ENCODE measurements at regions not wholly inside any gene's neighbourhood (a gene's known extent, or its start where the extent isn't known, plus 50 kb on each side); places are given as distances from the start of the nearest gene placed in this dataset.
"Not testable (repeated sequence)": the region's sequence is repeated elsewhere in the genome, so short reads cannot be mapped to it uniquely, and the experiment has no call there.

DNA sequence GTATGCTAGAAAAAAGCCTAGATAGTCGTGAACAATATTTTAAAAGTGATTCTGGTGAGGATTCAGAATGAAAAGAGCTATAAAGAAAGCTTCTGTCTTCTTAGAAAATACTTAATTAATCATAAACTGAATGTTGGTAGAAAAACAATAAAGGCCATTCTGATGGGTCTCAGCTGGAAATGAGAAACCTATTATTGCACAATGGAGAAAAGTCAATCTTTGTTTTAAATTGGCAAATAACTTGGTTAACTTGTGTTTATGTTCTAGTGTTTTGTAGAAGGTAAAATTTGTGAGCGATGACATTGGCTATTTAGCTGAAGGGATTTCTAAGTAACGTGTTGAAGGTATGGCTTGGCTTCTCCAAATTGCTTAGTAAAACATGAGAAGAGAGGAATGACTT is 74.1 kb upstream of the TMED7 start:
- no peak overlapping the region for H3K4me3 ChIP-seq (ENCODE audit: low read depth, low read length)
- in situ Hi-C loops (cut with HindIII; ENCODE audit: low sequenced_read_pairs), result no loop called here
- TF ChIP-seq, protein P1, sequence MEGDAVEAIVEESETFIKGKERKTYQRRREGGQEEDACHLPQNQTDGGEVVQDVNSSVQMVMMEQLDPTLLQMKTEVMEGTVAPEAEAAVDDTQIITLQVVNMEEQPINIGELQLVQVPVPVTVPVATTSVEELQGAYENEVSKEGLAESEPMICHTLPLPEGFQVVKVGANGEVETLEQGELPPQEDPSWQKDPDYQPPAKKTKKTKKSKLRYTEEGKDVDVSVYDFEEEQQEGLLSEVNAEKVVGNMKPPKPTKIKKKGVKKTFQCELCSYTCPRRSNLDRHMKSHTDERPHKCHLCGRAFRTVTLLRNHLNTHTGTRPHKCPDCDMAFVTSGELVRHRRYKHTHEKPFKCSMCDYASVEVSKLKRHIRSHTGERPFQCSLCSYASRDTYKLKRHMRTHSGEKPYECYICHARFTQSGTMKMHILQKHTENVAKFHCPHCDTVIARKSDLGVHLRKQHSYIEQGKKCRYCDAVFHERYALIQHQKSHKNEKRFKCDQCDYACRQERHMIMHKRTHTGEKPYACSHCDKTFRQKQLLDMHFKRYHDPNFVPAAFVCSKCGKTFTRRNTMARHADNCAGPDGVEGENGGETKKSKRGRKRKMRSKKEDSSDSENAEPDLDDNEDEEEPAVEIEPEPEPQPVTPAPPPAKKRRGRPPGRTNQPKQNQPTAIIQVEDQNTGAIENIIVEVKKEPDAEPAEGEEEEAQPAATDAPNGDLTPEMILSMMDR (IDR thresholded peaks at IDR 0.05; ENCODE audit: low read depth, low read length, missing control alignments), result no peak
- DNase-seq (ENCODE audit: low read depth), result no peak

- no peak overlapping the region for H3K4me3 ChIP-seq (ENCODE audit: low read depth, low read length)
- TF ChIP-seq, protein P1 (IDR thresholded peaks at IDR 0.05; ENCODE audit: low read depth, low read length, missing control alignments), result no peak
- in situ Hi-C loops (cut with HindIII; ENCODE audit: low sequenced_read_pairs), result no loop called here
- DNase-seq (ENCODE audit: low read depth), result no peak
Observed at GRCh38 chr5:115696141-115696650, 70.4 kb upstream of the TMED7 start.

GRCh38 chr5:115695310-115695880 is 69.6 kb upstream of the TMED7 start:
- TF ChIP-seq, protein P1 (IDR thresholded peaks at IDR 0.05; ENCODE audit: low read depth, low read length, missing control alignments), result no peak
- in situ Hi-C loops (cut with HindIII; ENCODE audit: low sequenced_read_pairs), result no loop called here
- DNase-seq (ENCODE audit: low read depth), result no peak
- H3K4me3 ChIP-seq (ENCODE audit: low read depth, low read length), result no peak overlapping the region

DNA sequence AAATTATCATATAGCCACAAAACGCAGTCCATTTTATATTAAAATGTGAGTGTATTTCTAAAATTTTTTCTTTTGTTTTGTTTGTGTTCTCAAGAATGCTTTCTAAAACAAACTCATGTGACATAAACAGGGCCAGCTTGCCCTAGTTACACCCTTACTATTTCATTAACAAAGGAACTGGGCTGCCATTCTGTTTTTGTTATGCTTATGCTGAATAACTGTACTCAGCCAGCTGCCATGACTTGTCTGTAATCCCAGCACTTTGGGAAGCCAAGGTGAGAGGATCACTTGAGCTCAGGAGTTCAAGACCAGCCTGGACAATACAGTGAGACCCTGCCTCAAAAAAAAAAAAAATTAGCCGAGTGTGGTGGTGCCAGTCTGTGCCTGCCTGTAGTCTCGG is 66.0 kb upstream of the TMED7 start:
- H3K4me3 ChIP-seq (ENCODE audit: low read depth, low read length); in situ Hi-C loops (cut with HindIII; ENCODE audit: low sequenced_read_pairs); DNase-seq (ENCODE audit: low read depth): not testable (repeated sequence)

- TF ChIP-seq, protein P1 (IDR thresholded peaks at IDR 0.05; ENCODE audit: low read depth, low read length, missing control alignments), result no peak
- in situ Hi-C loops (cut with HindIII; ENCODE audit: low sequenced_read_pairs), result no loop called here
- H3K4me3 ChIP-seq (ENCODE audit: low read depth, low read length), result no peak overlapping the region
- no peak for DNase-seq (ENCODE audit: low read depth)
Observed at GRCh38 chr5:115686738-115687074, 60.9 kb upstream of the TMED7 start.

DNA sequence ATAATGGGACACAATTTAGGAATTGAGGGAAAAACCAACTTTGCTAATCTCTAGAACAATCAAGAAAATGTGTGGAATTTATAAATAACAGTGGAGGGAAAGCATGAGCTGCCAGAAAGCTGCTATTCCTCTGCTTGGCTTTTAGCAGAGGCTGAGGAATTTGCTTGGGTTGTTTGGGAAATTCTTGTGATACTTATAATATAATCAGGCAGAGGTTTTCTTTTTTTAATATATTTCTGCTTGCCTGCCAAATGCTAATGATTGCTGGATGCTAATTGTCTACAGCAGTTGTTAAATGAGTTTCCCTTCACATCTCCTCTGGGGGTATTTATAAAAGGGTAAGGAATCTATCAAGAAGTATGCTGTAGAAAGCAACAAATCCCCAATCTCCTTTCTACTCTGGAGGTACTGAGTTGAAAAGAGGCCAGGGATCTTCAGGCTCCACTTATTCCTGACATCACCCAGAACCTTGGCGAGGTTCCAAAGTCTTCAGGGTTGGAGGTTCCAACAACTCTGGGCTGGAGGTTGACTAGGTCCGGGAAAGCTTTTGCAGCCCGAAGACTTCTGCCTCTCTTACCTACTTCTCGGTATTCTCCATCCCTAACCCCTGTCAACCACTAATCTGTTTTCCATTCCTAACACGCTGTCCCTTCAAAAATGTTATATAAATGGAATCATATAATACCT is 60.4 kb upstream of the TMED7 start:
- peak; percentile 46 for DNase-seq (ENCODE audit: low read depth)
- H3K4me3 ChIP-seq (ENCODE audit: low read depth, low read length), result no peak overlapping the region
- TF ChIP-seq, protein P1 (IDR thresholded peaks at IDR 0.05; ENCODE audit: low read depth, low read length, missing control alignments), result no peak
- in situ Hi-C loops (cut with HindIII; ENCODE audit: low sequenced_read_pairs), result no loop called here

DNA sequence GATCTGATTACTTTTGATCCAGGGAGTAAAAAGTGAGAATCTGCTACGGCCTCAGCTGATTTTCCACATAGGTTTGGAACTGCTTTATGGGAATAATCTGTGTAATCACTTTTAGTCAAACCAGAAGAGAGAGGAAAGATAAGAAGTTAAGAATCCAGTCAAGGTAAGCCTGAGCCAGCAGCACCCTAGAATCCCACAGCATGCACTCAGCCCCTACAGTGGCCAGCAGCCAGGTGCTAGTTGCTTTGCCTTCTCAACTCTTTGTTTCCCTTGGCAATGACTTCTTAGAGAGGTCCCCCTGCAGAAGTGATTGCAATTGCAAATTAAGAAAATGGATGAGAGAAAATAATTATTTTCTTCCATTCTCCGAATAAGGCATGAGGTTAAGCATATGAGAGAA is 59.7 kb upstream of the TMED7 start:
- no peak overlapping the region for H3K4me3 ChIP-seq (ENCODE audit: low read depth, low read length)
- TF ChIP-seq, protein P1 (IDR thresholded peaks at IDR 0.05; ENCODE audit: low read depth, low read length, missing control alignments), result no peak
- no peak for DNase-seq (ENCODE audit: low read depth)
- in situ Hi-C loops (cut with HindIII; ENCODE audit: low sequenced_read_pairs), result no loop called here

All from astrocyte of the cerebellum (primary cell).